Stimulated activated CD4-positive, alpha-beta T cell treated with anti-CD3 and anti-CD28 coated beads, Interleukin-4, amount 100 ng/mL, for 48 hours (primary cell): ENCODE measurements at regions not wholly inside any gene's neighbourhood (a gene's known extent, or its start where the extent isn't known, plus 50 kb on each side); places are given as distances from the start of the nearest gene placed in this dataset.

ENCODE experiments used
- DNase-seq, 2 donors: peaks; one replicate each; pipeline ENCODE4 v3.0.0-alpha.2; 2020; ENCODE audit warnings: low read depth in 2 of 2

DNA sequence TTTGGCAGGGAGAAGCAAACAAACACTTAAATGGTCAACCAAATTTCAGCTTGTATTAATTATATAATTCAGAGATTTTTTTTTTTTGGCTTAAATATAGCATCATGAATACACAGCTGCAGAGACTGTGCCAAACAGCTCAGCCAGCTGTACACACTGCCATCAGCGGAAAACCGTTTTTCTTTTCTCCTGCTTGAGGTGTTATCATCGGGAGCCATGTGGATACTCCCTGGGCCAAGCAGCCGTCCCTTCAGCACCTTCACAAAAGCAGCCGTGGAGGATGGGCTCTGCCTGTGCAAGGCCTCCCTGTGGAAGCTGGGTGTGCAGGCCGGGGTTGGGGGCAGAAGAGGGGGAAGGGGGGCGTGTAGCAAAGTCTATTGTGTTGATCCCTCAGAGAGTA is 85.0 kb downstream of the NUF2 start:
- DNase-seq: no peak

DNA sequence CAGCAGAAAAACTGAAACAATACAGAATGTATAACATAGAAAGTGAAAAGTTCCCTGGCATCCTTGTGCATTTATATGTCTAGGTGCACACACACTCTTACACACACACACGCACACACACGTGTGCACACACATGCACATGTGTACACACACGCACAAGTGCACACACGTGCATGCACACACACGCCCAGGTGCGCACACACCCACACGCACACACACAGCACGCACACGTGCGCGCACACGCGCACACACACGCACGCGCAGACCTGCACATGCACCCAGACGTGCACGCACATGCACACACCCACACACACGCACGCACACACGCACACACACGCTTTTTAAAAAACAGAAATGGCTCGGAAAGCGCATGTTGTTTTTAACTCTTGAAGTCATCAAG is 86.5 kb downstream of the NUF2 start:
- no peak for DNase-seq

DNA sequence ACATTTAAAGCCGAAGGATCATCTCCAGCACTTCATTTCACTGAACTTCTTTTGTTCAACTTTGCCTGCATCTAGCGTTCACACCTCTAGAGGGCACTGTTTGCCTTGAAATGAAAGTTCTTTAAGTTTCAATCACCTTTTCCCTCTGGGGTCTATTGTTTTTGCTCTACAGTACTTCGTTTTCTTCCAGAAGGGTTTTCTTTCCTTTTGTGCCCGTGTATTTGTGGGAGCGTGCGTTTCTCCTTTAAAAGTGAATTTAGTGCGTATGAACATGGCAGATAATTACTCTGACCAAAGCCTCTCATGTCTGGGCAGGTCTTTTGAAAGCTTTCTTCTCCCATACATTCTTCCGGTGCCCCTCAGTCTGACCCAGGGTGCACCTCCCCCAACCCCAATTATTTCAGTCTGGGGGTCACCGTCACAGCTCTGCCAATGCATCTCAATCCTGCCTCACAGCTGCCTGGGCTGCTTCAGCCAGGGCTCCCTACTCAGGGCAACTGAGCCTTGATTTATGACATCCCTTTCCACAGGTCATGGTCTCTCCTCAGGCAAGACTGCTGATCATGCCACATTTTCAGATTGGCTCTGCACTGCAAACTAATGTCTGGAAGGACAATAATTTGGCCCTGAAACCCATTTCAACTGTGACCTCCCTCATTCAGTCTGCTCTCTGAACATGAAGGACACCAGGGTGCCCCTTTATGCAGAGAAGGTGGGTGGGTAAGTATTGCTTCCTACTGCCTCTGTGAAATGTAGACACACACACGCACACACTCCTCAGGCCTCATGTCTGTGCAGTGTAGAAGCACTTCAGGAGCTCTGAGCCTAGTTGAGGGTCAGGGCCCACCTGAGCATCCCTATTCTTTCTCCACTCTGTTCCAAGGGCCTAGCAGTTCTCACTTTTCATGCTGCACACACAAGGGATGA is 88.6 kb downstream of the NUF2 start:
- DNase-seq: peak in 1 of 2 donors; percentile 21

DNA sequence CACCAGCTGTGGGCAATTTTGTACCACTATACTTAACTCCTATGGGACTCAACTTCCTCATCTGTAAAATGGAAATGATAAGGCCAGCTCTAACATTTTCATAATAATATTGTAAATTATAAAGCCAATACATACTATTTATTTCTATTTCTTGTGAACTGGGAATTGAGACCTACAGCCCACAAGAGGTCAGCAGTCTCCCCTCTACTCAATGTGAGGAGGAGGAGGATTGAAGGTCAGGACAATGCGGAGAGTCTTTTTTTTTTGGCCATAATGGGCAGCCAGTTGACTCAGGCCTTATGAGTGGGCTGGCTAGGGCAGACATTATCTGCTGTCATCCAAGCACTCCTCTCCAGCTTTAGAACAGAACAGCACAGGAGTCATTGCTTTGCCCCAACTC is 90.5 kb downstream of the NUF2 start:
- DNase-seq: no peak

DNA sequence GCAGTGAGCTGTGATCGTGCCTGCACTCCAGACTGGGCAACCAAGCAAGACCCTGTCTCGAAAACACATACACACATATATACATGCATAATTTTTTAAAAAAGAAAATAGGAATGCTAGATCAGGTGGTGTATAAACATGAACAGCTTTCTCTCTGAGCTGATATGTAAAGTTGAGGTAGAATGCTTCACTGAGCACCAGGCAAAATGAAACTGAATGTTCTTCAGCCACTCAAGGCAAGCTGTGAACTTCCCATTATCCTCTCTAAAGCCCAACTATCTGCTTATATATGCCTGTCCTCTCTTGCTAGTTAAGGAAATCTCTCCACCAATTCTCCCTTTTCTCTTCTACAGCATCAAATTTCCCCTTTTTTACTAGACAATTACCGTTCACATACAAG is 93.0 kb downstream of the NUF2 start:
- DNase-seq: no peak

DNA sequence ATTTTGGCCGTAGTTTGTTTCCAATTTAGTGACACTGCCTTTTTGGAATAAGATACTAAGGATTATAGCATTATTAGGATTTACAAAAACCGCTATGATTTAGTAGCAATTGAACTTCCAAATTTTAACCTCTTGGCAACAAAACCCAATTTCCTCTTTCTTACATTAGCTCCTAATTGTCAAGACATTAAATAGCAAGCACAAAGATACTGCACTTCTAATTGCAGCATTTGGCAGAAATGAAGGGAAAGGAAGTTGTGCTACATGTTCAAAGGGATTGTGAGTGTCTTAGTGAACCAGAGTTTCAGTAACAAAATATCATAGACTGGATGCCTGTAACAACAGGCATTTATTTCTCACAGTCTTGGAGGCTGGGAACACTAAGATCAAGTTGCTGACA is 99.9 kb downstream of the NUF2 start:
- no peak for DNase-seq

DNA sequence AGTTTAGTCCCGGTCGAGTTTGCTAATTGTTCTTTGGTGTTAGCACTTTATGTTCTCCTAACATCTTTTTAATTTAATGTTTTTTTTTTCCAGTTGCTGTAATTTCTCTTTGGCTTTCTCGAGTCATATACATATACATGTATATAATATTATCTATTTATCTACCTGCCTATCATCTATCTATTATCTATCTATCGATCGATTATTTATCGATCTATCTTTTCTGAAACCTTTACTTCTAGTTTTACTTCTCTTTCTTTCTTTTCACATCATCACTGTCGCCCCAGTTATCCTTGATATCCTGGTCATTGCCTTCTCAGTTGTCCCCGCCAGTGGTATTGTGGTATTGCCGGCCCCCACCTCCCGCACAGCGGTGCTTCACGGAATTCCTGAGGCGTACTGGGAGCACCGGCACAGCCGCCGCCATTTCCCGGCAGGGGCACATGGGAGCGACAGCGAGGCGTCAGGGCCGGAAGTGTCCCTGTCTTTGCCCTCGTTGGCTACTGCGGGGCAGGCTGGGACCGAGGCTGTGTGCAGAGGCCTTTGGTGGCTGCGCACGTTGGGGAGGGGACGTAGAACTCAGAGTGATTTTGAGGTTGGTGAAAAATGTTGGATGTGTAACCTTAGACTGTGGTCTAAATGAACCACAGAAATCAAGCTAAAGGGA is 101.1 kb downstream of the NUF2 start:
- DNase-seq: no peak

DNA sequence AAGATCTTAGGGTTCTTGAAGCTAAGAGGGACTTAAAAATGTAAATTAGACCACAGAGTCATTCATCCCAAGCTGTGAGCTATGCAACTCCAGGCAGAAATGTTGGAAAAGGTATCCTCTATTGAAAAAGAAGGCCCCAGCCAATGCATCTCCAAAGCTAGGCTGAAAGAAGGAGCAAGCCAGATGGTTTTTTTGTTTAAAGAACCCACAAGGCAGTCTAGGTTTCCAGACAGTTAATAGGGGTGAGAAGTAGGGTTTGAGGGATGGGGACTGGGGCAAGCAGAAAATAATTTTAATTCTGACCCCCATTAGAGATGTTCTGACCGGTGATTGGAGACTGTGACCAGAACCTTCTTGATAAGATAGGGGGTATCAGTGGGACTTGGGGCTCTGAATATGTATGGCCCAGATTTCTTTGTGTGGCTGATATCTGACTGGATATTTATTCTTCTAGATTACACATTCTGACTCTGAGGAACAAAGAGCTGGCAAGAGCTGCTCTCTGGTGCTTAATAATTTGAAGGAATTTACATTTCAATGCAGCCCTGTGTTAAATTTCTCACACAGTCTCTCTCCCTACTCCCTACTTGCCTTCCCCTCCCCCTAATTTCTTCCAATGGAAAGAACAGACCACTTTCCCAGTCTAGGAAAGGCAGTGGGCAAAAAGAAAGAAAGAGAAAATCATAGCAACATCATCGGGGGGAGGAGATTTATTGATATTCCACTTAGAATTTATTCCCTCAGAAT is 104.9 kb downstream of the NUF2 start:
- no peak for DNase-seq

DNA sequence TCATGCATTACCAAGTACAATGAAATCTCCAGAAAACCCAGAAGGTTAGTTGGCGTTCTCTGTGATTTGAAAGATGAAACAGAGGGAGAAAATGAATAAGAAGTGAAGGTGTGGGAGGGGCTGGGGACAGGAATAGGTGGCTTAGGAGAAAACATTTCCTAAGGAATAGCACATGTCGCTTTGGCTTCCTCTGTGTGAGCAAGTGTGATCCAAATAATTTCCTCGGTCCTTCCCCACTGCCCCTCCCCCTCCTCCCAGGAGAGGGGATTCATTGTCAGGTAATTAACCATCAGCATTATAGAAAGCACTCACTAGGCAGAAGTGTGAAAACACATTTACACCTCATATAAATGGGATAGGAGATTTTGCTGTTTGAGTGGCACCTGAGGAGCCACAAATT is 105.5 kb downstream of the NUF2 start:
- no peak for DNase-seq

DNA sequence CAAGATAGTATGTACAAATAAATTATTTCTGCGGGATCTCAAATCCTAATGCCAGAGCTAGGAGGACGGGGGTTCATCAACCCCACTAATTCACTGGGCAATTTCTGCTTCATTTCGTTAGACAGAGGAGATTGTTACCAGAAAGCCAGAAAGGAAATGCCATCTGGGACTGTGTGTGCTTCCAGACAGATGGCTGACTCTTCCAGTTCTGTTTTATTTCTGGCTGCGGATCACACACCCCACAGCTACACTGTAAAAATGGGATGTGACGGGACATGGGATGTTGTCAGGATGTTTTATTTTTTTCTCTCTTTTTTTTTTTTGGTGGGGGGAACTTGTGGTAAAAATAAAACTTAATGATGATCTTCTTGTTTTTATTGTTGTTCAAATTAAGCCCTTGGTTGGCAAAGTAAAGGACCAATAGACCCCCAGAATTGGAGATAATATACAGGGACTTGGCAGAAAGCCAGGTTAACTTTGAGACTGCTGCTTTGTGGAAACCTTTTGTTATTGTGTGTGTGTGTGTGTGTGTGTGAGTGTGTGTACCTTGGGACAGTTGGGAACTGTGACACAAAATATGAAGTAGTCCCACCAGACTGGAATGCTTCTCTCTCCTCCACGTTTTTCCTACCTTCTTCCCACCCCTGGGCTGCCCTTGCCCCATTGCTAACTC is 114.5 kb downstream of the NUF2 start:
- no peak for DNase-seq

DNA sequence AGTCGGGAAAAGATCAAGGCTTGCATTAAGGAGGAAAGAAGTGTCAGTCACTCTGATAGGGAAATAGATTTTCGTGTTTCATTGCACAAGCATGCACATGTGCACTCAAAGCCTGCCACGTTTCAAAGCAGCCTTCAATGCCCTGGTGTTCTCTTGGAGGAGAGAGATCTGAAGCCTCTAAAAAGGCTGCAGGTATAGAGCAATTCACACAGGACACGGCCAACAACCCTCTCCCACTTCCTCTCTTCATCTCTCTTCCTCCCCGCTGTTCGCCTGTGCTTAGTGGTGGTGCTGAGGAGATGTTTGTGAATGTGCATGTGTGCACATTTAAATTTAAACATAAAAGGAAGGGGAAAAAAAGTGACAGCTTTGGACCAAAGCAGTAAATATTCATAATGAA is 117.7 kb downstream of the NUF2 start:
- no peak for DNase-seq

DNA sequence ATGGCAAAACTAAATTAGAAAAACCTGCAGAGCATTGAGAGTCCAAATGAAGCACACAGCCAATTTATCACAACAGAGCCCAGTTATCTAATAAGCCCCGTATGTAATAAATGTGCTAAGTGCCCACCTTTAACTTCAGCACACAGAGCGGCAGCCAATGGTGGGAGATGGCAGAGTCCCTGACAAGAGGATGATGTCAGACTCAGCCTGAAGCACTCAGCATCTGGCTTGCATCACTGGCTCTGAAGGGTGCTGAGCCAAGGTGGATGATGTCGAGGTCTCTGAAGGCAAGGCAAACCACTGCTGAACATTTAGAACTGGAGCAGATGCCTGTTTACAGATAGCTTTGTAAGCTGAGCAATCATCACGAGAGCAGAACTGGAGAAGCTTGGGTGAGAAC is 118.3 kb downstream of the NUF2 start:
- no peak for DNase-seq

DNA sequence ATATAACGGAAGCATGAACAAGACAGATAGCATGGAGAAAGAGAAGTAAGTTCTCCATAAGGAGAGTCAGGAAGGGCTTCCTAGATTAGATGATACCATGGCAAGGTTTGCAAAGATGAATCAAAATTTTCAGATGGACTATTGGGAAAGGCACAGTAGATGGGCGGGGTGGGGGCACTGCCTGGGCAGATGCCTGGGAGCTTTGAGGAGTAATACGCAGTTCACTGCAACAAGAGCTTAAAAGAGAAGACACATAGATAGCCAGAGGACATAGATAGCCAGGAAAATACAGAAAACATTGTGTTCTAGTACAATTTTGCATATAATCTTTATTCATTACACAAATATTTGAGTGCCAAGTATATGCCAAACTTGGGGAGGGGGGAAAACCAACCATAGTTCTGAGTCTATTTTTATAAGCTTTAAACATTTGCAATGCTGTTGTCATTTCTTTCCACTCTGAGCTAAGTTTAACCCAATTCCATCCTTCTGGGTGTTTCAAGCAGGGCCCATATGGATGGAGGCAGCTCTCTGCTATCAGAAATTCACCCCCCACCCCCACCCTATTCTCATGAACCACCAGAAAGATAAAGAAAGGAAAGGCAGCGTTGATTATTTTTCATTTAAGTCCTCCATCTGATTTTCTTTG is 120.6 kb downstream of the NUF2 start:
- no peak for DNase-seq

DNA sequence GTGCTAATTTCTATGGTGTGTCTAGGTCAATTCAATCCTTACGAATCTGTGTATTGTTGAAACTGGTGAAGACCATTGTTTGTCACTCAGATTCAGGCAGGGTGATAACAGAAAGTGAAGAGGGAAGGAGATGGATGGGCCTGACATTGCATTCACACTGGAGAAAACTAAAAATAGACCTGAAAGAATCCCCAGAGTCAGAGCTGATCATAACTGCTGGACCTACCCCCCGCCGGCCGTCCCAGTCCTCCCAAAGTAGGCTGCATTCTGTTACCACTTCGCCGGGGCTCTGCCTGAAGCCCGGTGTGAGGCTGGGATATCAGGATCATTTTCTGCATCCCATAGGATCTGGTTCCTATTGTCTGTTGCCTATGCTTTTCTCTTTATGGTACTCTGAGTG is 121.1 kb downstream of the NUF2 start:
- DNase-seq: no peak

DNA sequence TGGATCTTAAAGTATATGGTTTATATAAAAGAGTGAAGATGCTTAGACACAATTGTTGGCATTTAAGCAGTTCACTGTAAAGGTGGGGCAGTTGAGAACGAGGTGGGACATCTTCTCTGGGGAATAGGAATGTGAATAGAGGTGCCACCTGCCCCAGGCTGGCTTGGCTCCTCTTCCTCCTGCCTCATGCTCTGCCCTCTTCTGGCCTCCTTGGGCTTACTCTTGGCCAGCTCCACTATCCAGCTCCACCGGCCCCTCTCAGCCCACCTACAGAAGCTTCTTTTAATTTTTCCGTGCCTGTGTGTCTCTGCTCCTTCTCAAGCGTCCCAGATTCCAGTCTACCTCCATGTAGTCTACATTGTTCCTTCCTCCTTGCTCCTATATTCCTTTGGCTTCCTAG is 122.1 kb downstream of the NUF2 start:
- no peak for DNase-seq

DNA sequence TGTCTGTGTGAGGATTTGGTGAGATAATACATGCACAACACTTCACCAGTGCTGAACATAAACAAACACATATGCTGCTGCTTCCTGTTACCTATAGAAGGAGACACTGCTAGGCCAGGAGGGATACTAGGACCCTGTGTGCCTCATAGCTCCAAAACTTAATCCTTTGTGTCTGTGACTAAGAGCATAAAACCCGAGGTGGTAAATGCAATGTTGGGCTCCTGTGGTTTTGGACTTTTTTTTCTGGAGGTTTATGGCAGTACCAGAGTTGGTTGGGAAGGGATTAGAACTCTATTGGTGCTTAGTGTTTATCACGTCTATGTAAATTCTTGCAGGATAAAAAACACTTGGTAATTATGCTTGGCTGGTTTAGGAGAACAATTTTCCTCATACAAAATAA is 122.9 kb downstream of the NUF2 start:
- no peak for DNase-seq

DNA sequence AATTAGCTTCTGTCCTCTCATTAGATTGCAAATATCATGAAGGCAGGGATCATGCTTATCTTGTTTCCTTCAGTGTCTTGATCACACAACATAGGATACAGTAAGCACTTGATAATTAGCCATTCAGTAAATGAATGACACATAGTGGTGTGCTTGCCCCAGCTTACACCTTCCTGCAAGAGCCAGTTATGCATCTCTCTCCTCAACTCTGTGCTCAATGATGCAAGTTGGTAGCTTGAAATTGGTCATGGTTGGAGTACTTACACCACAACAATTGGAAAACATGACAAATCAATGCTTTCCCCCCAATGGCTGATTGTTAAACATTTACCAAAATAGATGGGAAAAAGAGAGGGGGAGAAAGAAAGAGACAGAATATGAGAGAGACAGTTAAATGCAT is 129.2 kb downstream of the NUF2 start:
- no peak for DNase-seq

DNA sequence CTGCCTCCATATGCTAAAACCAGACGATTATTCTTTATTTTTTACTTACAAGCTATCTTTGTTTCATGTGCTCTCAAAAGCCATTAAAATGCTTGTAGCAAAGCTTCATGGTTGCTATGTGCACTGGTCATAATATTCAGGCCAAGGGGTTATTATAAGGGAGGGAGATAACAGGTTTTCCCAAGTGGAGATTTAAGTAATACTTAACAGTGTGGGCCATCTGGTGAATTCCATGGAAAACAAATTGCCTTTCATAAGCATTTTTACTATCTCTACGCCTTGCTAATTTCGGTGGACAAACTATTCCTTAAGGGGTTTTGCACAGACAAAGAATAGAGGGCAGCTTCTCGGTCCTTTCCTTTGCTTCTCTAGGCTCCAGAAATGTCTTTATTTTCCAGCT is 137.8 kb downstream of the NUF2 start:
- no peak for DNase-seq

DNA sequence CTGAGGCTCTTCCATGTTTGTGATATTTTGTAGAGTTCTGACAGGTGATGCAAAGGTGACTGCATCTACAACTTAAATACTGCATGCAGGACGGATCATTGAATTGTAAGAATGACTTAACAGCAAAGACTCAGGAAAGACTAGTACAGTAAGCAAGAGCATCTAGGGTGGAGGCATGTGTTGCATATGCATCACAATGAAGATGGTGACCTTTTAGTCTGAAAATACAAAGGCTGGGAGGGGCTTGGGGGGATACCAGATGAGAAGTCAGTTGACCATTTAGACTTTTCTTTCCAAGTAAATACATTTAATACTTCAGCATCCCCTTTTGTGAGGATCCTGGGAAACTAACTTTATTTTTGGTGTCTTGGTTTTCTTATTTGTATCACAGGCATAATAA is 145.5 kb downstream of the NUF2 start:
- no peak for DNase-seq

DNA sequence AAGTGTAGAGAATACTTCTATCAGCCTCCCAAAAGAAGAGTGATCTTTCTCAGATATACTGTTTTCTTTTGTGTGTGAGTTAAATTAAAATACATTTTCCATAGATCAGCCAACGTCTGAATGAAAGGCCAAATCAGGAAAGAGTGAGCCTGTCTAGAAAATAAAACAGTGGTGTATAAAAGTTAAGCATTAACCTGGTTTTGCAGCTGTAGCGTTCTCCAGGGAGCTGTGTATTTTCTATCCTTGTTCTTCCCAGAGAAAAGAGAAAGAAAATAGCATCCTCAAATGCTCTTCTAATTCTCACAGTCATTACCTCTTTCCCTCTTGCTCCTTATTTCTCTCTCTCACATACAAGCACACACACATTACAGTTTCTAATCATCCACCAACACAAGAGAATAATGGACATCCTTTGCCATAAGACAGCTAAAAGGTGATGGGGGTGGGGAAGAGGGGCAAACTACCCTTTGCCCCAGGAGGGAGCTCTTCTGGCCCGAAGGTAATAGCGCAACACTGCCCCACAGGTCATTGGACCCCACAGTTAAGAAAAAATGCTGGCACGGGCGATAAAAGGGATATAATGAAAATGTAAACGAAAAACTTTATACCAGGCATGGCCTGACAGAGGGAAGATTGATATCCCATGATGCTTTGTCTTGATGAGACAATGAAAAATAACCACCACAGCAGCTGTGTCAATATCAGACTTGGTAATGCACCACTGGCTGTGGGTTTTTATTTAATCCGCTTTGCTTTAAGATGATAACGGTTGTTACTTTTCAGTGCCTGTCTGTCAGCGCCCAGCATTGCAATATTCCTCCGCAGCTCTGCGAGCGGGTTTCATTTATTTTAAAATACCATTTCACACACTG is 150.3 kb downstream of the NUF2 start:
- no peak for DNase-seq
